ENCODE measurements at regions not wholly inside any gene's neighbourhood (a gene's known extent, or its start where the extent isn't known, plus 50 kb on each side); places are given as distances from the start of the nearest gene placed in this dataset.

DNA sequence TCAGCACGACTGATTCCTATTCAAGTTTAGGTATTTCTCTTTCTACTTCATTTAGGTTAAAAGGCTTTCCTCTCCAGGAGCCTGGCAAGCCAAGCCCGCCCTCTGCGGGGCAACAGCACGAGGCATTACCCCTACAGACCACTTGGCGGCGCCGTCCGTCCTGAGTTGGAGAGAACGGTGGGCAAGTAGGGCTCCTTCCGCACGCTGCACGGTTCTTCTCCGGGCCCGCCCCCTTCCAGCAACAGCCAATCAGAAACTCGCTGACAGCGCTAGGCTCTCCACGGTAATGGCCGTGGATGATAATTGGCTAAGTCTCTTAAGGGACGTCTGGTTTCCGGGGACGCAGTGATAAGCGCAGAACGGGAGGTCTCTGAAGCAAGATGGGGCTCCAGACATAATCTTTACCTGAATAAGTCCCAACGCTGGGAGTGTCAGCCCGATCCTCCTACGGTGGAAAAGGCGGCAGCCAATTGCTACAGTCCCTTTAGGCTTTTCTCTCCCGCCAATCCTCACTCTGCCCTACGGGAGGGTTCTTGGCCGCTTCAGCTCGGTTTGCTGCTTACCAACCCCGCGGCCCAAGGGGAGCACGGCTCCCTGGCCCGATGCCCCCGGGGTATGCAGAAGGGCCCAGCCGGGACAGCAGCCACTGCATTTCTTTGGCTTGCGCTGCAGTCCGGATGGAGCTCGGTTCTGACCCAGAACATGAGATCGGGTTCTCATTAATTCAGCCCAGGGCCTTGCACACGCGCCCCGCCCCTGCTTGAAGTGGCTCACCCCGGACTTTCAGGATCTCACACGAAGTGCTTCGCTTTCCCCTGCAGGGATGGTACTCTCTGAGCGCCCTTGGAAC lies 206.9 kb upstream of the PKDCC start:
- Histone ChIP-seq H3K4me3 (peak overlapping the region; percentile 62 to 74 (median 68)), H3K27me3 (peaks cover 0 to 13% (median 0%) of the 10 kb centered on the region in 3 donors), H3K4me1 (peaks cover 5 to 15% (median 11%) of the 10 kb centered on the region in 4 donors), H3K27ac (peak overlapping the region; percentile 56 to 89 (median 86)), H3K36me3 (no peaks in the 10 kb centered on the region), H3K9me3 (no peaks in the 10 kb centered on the region)
- intact Hi-C loops (cut with DNase I; ENCODE audit: low total_unique reads), result no loop called here
- peak; percentile 97 to 99 for DNase-seq
- WGBS, 5 donors, result 0 to 1% (median 1%) methylated on average over 41 to 48 of the region's 48 CpGs
- TF ChIP-seq POLR2A (IDR thresholded peaks at IDR 0.05), result no peak
- TF ChIP-seq, protein P1, sequence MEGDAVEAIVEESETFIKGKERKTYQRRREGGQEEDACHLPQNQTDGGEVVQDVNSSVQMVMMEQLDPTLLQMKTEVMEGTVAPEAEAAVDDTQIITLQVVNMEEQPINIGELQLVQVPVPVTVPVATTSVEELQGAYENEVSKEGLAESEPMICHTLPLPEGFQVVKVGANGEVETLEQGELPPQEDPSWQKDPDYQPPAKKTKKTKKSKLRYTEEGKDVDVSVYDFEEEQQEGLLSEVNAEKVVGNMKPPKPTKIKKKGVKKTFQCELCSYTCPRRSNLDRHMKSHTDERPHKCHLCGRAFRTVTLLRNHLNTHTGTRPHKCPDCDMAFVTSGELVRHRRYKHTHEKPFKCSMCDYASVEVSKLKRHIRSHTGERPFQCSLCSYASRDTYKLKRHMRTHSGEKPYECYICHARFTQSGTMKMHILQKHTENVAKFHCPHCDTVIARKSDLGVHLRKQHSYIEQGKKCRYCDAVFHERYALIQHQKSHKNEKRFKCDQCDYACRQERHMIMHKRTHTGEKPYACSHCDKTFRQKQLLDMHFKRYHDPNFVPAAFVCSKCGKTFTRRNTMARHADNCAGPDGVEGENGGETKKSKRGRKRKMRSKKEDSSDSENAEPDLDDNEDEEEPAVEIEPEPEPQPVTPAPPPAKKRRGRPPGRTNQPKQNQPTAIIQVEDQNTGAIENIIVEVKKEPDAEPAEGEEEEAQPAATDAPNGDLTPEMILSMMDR (IDR thresholded peaks at IDR 0.05), result peak in 5 of 7 experiments; percentile 96 to 99 (median 97)
- TF ChIP-seq POLR2AphosphoS5 (IDR thresholded peaks at IDR 0.05), result peak; percentile 14 to 87 (median 37)
- no peak for TF ChIP-seq EP300 (IDR thresholded peaks at IDR 0.05)

DNA sequence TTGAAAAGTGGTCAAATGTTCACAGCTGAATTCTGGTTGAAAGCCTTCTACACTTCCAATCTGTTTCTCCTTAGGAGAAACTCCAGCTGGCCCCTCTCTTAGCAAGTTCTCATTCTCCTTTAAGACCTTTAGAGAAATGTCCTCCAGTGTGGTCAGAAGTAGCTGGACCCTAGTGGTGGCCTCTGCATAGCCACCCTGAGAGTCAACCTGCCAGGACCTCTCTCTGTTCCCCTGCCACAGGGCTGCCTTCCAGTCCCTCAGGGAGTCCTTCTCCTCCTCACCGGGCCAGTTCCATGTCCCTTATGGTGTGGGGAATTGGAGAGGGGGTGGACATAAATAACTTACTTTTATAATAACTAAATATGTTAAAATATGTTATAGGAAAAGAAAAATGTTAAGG lies 200.9 kb upstream of the PKDCC start:
- 48 to 92% (median 64%) methylated on average over 1 of the region's 1 CpG for WGBS, 5 donors
- intact Hi-C loops (cut with DNase I; ENCODE audit: low total_unique reads), result no loop called here
- Histone ChIP-seq H3K4me1 (peaks cover 7 to 10% (median 7%) of the 10 kb centered on the region in 4 donors), H3K9me3 (no peaks in the 10 kb centered on the region), H3K36me3 (no peaks in the 10 kb centered on the region), H3K4me3 (no peak overlapping the region), H3K27ac (no peak overlapping the region), H3K27me3 (peaks cover 0 to 17% (median 0%) of the 10 kb centered on the region in 3 donors)
- no peak for DNase-seq
- TF ChIP-seq EP300 (IDR thresholded peaks at IDR 0.05), result no peak
- TF ChIP-seq, protein P1 (IDR thresholded peaks at IDR 0.05), result no peak
- no peak for TF ChIP-seq POLR2AphosphoS5 (IDR thresholded peaks at IDR 0.05)
- TF ChIP-seq POLR2A (IDR thresholded peaks at IDR 0.05), result no peak

DNA sequence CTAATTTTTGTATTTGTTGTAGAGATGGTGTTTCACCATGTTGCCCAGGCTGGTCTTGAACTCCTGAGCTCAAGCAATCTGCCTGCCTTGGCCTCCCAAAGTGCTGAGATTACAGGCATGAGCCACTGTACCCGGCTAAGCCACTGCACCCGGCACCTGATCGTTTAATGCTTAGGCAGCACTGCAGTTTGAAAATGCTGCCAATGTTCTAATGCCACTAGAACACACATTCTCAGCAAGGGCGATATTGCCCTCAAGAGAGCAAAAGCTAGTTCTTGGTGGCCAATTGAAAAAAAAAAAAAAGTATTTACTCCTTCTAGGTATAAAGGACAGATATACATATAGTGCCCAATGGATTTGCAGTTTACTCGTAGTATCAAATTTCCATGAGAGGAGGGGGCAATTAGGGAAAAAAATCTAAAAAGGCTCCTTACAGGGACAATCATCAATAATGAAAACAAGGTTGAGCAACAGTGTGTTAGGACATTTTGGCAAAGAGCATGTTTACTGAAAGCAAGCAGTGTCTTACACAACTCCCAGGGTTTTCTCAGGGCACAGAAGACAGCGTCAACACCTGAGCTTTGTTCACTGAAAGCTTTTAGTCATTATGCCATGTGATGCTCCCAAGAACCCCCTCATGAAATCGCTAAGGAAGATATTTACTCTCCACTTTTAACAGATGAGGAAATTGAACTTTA lies 199.9 kb upstream of the PKDCC start:
- H3K36me3 ChIP-seq, result no peaks in the 10 kb centered on the region
- no peak for DNase-seq
- no peak overlapping the region for H3K4me3 ChIP-seq
- intact Hi-C loops (cut with DNase I; ENCODE audit: low total_unique reads), result no loop called here
- H3K27ac ChIP-seq, result no peak overlapping the region
- H3K9me3 ChIP-seq, result no peaks in the 10 kb centered on the region
- peaks cover 6 to 10% (median 7%) of the 10 kb centered on the region in 4 donors for H3K4me1 ChIP-seq
- TF ChIP-seq, protein P1 (IDR thresholded peaks at IDR 0.05), result no peak
- TF ChIP-seq POLR2AphosphoS5 (IDR thresholded peaks at IDR 0.05), result peak in 2 of 3 donors; percentile 59 to 68
- WGBS, 5 donors, result 31 to 57% (median 46%) methylated on average over 7 of the region's 7 CpGs
- peaks cover 0 to 17% (median 0%) of the 10 kb centered on the region in 3 donors for H3K27me3 ChIP-seq

DNA sequence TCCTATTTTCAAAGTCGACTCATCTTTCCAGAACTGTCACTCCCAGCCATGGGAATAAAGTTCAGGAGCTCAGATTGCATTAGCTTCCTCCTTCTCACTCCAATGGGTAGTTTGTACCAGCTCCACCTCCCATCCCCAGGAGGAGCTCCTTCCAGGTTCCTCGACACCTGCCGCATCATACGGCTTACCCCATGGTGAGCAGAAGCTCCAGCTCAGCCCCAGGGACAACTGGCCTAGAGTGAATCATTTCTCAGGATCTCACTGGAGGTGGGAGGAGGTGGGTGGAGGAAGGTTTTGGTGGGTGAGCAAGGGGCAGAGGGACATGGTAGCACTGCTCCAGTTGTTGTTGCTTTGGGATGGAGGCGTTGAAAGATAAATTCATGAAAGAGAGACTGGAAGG lies 196.3 kb upstream of the PKDCC start:
- H3K27ac ChIP-seq, result no peak overlapping the region
- TF ChIP-seq, protein P1 (IDR thresholded peaks at IDR 0.05), result no peak
- TF ChIP-seq EP300 (IDR thresholded peaks at IDR 0.05), result no peak
- no peak for TF ChIP-seq POLR2A (IDR thresholded peaks at IDR 0.05)
- TF ChIP-seq POLR2AphosphoS5 (IDR thresholded peaks at IDR 0.05), result no peak
- intact Hi-C loops (cut with DNase I; ENCODE audit: low total_unique reads), result loop anchor here (5.0 kb wide), 1 partner anchor 236 kb away; no protein-coding TSS in a partner anchor
- no peak overlapping the region for H3K4me3 ChIP-seq
- no peaks in the 10 kb centered on the region for H3K9me3 ChIP-seq
- DNase-seq, result no peak
- H3K27me3 ChIP-seq, result peaks cover 0 to 5% (median 0%) of the 10 kb centered on the region in 3 donors
- WGBS, 5 donors, result 63 to 91% (median 90%) methylated on average over 5 of the region's 5 CpGs
- H3K36me3 ChIP-seq, result no peaks in the 10 kb centered on the region
- peaks cover 7 to 15% (median 11%) of the 10 kb centered on the region in 4 donors for H3K4me1 ChIP-seq

All from stomach (tissue), 8 donors.